SK-N-MC (cell line): ENCODE measurements at regions not wholly inside any gene's neighbourhood (a gene's known extent, or its start where the extent isn't known, plus 50 kb on each side); places are given as distances from the start of the nearest gene placed in this dataset.

ENCODE experiments used
- EZH2 ChIP-seq: fragments of 200-600 bp; sonication (generic); IDR thresholded peaks from one replicate; pipeline ENCODE4 v1.6.1; 2017; ENCODE audit warnings: antibody characterized with exemption
- POLR2AphosphoS5 ChIP-seq: IDR thresholded peaks from 2 replicates; pipeline ENCODE4 v1.6.1; 2012; ENCODE audit warnings: mild to moderate bottlenecking, low read depth, low read length, borderline replicate concordance

DNA sequence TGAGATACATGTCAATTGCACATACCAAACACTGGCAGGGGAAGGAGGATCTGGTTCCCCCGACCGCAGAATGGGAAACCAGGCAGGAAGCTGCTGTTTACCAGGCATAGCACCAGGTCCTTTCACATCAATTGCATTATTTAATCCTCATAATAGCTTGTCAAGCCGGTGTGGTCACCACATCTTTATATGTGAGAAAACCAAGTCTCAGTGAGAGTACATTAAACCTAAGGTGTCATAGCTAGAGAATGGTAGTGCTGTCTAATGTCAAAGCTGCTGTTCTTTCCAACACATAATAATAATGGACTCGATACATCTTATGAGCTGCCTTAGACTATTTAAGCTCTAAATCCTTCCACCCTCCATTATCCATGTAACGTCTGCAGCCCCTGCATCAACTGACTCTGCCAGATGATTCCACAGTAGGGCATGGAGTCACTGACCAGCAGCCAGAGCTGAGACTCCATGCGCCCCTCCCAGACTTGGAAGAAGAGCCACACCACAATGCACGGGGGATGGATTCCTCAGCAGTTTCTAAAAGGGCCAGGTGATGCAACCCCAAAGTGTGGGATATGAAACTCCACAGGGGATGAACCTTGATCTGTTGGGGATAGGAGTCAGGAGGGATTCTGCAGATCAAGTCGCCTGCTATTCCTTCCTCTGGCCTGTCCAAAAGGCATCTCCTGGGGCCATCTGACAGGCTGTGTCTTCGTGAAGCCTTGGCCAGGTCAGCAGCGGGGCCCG is 71.8 kb downstream of the GPR6 start:
- TF ChIP-seq EZH2 (no peak), POLR2AphosphoS5 (no peak)
